ENCODE measurements at regions not wholly inside any gene's neighbourhood (a gene's known extent, or its start where the extent isn't known, plus 50 kb on each side); places are given as distances from the start of the nearest gene placed in this dataset.
"Not testable (repeated sequence)": the region's sequence is repeated elsewhere in the genome, so short reads cannot be mapped to it uniquely, and the experiment has no call there.

GRCh38 chr1:68848017-68848416, 351.1 kb upstream of the DEPDC1 start:
- Histone ChIP-seq H2AFZ (ENCODE audit: low read depth) (no peak overlapping the region), H3K27ac (no peak overlapping the region), H4K20me1 (ENCODE audit: insufficient read depth) (no peaks in the 10 kb centered on the region), H3K27me3 (ENCODE audit: insufficient read depth, low read depth) (no peaks in the 10 kb centered on the region), H3K4me2 (no peak overlapping the region), H3K4me1 (ENCODE audit: low read depth, poor library complexity, severe bottlenecking) (no peaks in the 10 kb centered on the region), H3K79me2 (ENCODE audit: insufficient read depth, low read depth) (no peaks in the 10 kb centered on the region), H3K36me3 (ENCODE audit: insufficient read depth) (no peaks in the 10 kb centered on the region), H3K4me3 (IDR thresholded peaks at IDR 0.05; ENCODE audit: insufficient read depth, low read depth, low read length) (no peak overlapping the region), H3K9ac (no peak overlapping the region)
- TF ChIP-seq CTCF (conservative IDR thresholded peaks at IDR 0.05; ENCODE audit: low read depth, low read length): no peak

GRCh38 chr1:68868606-68869005, 371.7 kb upstream of the DEPDC1 start:
- H3K4me2 ChIP-seq: no peak overlapping the region
- no peaks in the 10 kb centered on the region for H3K27me3 ChIP-seq (ENCODE audit: insufficient read depth, low read depth)
- no peak for TF ChIP-seq CTCF (conservative IDR thresholded peaks at IDR 0.05; ENCODE audit: low read depth, low read length)
- no peak overlapping the region for H3K27ac ChIP-seq
- H4K20me1 ChIP-seq (ENCODE audit: insufficient read depth): no peaks in the 10 kb centered on the region
- H3K36me3 ChIP-seq (ENCODE audit: insufficient read depth): no peaks in the 10 kb centered on the region
- no peak overlapping the region for H3K4me3 ChIP-seq (IDR thresholded peaks at IDR 0.05; ENCODE audit: insufficient read depth, low read depth, low read length)
- no peak overlapping the region for H2AFZ ChIP-seq (ENCODE audit: low read depth)
- H3K79me2 ChIP-seq (ENCODE audit: insufficient read depth, low read depth): no peaks in the 10 kb centered on the region
- H3K4me1 ChIP-seq (ENCODE audit: low read depth, poor library complexity, severe bottlenecking): no peaks in the 10 kb centered on the region
- H3K9ac ChIP-seq: no peak overlapping the region

GRCh38 chr1:68873144-68873543, 376.3 kb upstream of the DEPDC1 start:
- TF ChIP-seq CTCF (conservative IDR thresholded peaks at IDR 0.05; ENCODE audit: low read depth, low read length): no peak
- H3K27me3 ChIP-seq (ENCODE audit: insufficient read depth, low read depth): no peaks in the 10 kb centered on the region
- H3K4me3 ChIP-seq (IDR thresholded peaks at IDR 0.05; ENCODE audit: insufficient read depth, low read depth, low read length): no peak overlapping the region
- no peaks in the 10 kb centered on the region for H3K79me2 ChIP-seq (ENCODE audit: insufficient read depth, low read depth)
- no peaks in the 10 kb centered on the region for H3K4me1 ChIP-seq (ENCODE audit: low read depth, poor library complexity, severe bottlenecking)
- no peak overlapping the region for H3K27ac ChIP-seq
- H4K20me1 ChIP-seq (ENCODE audit: insufficient read depth): no peaks in the 10 kb centered on the region
- no peak overlapping the region for H2AFZ ChIP-seq (ENCODE audit: low read depth)
- no peaks in the 10 kb centered on the region for H3K36me3 ChIP-seq (ENCODE audit: insufficient read depth)
- H3K4me2 ChIP-seq: no peak overlapping the region
- H3K9ac ChIP-seq: no peak overlapping the region

GRCh38 chr1:68881330-68882194, 384.7 kb upstream of the DEPDC1 start:
- H3K9ac ChIP-seq, H3K4me2 ChIP-seq: not testable (repeated sequence)

GRCh38 chr1:68889471-68889870, 392.6 kb upstream of the DEPDC1 start:
- no peaks in the 10 kb centered on the region for H3K4me1 ChIP-seq (ENCODE audit: low read depth, poor library complexity, severe bottlenecking)
- H3K27ac ChIP-seq: no peak overlapping the region
- no peaks in the 10 kb centered on the region for H4K20me1 ChIP-seq (ENCODE audit: insufficient read depth)
- no peak overlapping the region for H3K4me2 ChIP-seq
- H3K4me3 ChIP-seq (IDR thresholded peaks at IDR 0.05; ENCODE audit: insufficient read depth, low read depth, low read length): no peak overlapping the region
- H3K9ac ChIP-seq: no peak overlapping the region
- no peak overlapping the region for H2AFZ ChIP-seq (ENCODE audit: low read depth)
- no peaks in the 10 kb centered on the region for H3K79me2 ChIP-seq (ENCODE audit: insufficient read depth, low read depth)
- no peaks in the 10 kb centered on the region for H3K36me3 ChIP-seq (ENCODE audit: insufficient read depth)
- H3K27me3 ChIP-seq (ENCODE audit: insufficient read depth, low read depth): no peaks in the 10 kb centered on the region
- no peak for TF ChIP-seq CTCF (conservative IDR thresholded peaks at IDR 0.05; ENCODE audit: low read depth, low read length)

More at GRCh38 chr1:68881330-68882194, 384.7 kb upstream of the DEPDC1 start:
- not testable (repeated sequence) for H3K27me3 ChIP-seq (ENCODE audit: insufficient read depth, low read depth); H2AFZ ChIP-seq (ENCODE audit: low read depth); H3K4me3 ChIP-seq (IDR thresholded peaks at IDR 0.05; ENCODE audit: insufficient read depth, low read depth, low read length); H3K4me1 ChIP-seq (ENCODE audit: low read depth, poor library complexity, severe bottlenecking); H4K20me1 ChIP-seq (ENCODE audit: insufficient read depth); H3K79me2 ChIP-seq (ENCODE audit: insufficient read depth, low read depth); H3K27ac ChIP-seq; H3K36me3 ChIP-seq (ENCODE audit: insufficient read depth)
